NT2/D1 (cell line): ENCODE measurements at regions not wholly inside any gene's neighbourhood (a gene's known extent, or its start where the extent isn't known, plus 50 kb on each side); places are given as distances from the start of the nearest gene placed in this dataset.

ENCODE experiments used
- SUZ12 ChIP-seq: IDR thresholded peaks from 2 replicates; pipeline ENCODE4 v1.6.1; 2011; ENCODE audit not compliant: insufficient read length, insufficient read depth; ENCODE audit errors: extremely low read depth
- YY1 ChIP-seq: IDR thresholded peaks from 2 replicates; pipeline ENCODE4 v1.6.1; 2011; ENCODE audit not compliant: insufficient read length, insufficient read depth
- ZNF274 ChIP-seq: IDR thresholded peaks from 2 replicates; pipeline ENCODE4 v1.6.1; 2011; ENCODE audit warnings: mild to moderate bottlenecking, low read depth, low read length

- TF ChIP-seq YY1, result no peak
- TF ChIP-seq ZNF274, result no peak
- no peak for TF ChIP-seq SUZ12
Observed at GRCh38 chr4:45732161-45732560, 391.7 kb downstream of the GABRG1 start.
